ENCODE measurements at regions not wholly inside any gene's neighbourhood (a gene's known extent, or its start where the extent isn't known, plus 50 kb on each side); places are given as distances from the start of the nearest gene placed in this dataset.

GRCh38 chr2:191625016-191625415, 52.9 kb upstream of the NABP1 start:
- Mint-ChIP-seq H3K27ac (peak overlapping the region; percentile 71), H3K4me1 (peaks cover 69% of the 10 kb centered on the region), H3K9me3 (no peaks in the 10 kb centered on the region), H3K36me3 (no peaks in the 10 kb centered on the region), H3K4me3 (no peak overlapping the region), H3K27me3 (no peaks in the 10 kb centered on the region)
- peak; percentile 67 for ATAC-seq

- Mint-ChIP-seq H3K4me3 (no peak overlapping the region), H3K27ac (peak overlapping the region; percentile 71), H3K4me1 (peaks cover 69% of the 10 kb centered on the region), H3K27me3 (no peaks in the 10 kb centered on the region), H3K9me3 (no peaks in the 10 kb centered on the region), H3K36me3 (no peaks in the 10 kb centered on the region)
- no peak for ATAC-seq
These were observed 52.5 kb upstream of the NABP1 start for GRCh38 chr2:191625446-191625845.

- Mint-ChIP-seq H3K27ac (no peak overlapping the region), H3K4me1 (peaks cover 63% of the 10 kb centered on the region), H3K36me3 (no peaks in the 10 kb centered on the region), H3K4me3 (no peak overlapping the region), H3K9me3 (no peaks in the 10 kb centered on the region), H3K27me3 (no peaks in the 10 kb centered on the region)
- no peak for ATAC-seq
These were observed 51.3 kb upstream of the NABP1 start for GRCh38 chr2:191626497-191627151.

GRCh38 chr2:191627518-191627917, 50.4 kb upstream of the NABP1 start:
- ATAC-seq, result no peak
- Mint-ChIP-seq H3K9me3 (no peaks in the 10 kb centered on the region), H3K36me3 (no peaks in the 10 kb centered on the region), H3K27ac (no peak overlapping the region), H3K4me3 (no peak overlapping the region), H3K27me3 (no peaks in the 10 kb centered on the region), H3K4me1 (peaks cover 58% of the 10 kb centered on the region)

All from stimulated activated memory B cell treated with anti-CD40 and anti-IgM and Interleukin-4, amounts not matched to agents 10 μg/mL and 1 μg/mL and 100 μg/mL, for 72 hours (primary cell).